C4-2B (cell line): ENCODE measurements at regions not wholly inside any gene's neighbourhood (a gene's known extent, or its start where the extent isn't known, plus 50 kb on each side); places are given as distances from the start of the nearest gene placed in this dataset.
"Not testable (repeated sequence)": the region's sequence is repeated elsewhere in the genome, so short reads cannot be mapped to it uniquely, and the experiment has no call there.

Source experiments
- CTCF ChIP-seq: fragments of 450-650 bp; conservative IDR thresholded peaks from 2 replicates; pipeline ENCODE4 v1.5.1; 2017; ENCODE audit warnings: mild to moderate bottlenecking
- ZFX ChIP-seq: fragments of 450-650 bp; IDR thresholded peaks from 2 replicates; pipeline ENCODE4 v1.6.1; 2017

GRCh38 chr14:105686050-105686449 is 159.7 kb downstream of the TMEM121 start:
- TF ChIP-seq CTCF, ZFX: not testable (repeated sequence)
